ENCODE measurements at regions not wholly inside any gene's neighbourhood (a gene's known extent, or its start where the extent isn't known, plus 50 kb on each side); places are given as distances from the start of the nearest gene placed in this dataset.

DNA sequence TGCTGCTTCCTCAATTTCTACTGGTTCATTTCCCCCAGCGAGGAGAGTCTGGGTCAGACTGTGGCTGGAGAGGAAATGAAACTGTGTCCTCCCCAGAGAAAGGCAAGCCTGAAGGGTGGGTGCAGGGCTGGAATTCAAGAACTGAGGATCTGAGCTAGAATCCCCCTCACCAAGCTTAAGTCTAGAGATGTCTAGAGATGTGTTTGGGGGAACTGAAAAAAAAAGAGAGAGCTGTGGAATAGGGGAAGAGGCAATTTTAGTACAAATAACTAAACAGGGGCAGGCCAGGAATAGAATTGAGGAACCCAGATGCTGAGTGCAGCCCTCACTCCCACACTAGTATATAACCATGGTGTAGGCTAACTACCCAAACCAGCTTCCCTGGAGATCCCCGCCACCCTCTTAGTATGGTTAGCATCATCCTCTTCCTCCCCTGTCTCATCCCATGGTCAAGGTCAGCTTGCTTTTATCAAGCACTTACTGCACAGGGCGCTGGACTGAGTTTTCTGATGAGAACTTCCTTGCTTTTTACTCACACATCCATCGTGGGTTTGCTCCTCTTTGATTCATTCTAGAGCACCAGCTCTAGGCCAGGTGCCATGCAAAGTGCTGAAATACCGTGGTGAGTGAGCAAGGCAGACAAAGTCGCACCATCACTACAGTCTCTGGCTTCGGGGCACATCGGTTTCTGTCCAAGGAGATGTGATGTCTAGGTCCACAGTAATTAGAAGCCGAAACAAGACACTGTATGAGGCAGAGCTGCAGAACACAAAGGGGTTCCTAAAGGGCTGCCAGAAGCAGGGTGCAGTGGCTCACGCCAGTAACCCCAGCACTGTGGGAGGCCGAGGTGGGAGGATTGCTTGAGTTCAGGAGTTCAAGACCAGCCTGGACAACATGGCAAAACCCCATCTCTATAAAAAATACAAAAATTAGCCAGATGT, 112.9 kb upstream of the IPO9 start (continued):
- no peak for TF ChIP-seq CREB1 (IDR thresholded peaks at IDR 0.05)
- no peak for TF ChIP-seq BCL11A (IDR thresholded peaks at IDR 0.05; ENCODE audit: low read depth in 2 of 2, low read length in 2 of 2)

All from H1 (cell line).